Neutrophil (primary cell): ENCODE measurements at regions not wholly inside any gene's neighbourhood (a gene's known extent, or its start where the extent isn't known, plus 50 kb on each side); places are given as distances from the start of the nearest gene placed in this dataset.

Experiments used
- H3K27ac ChIP-seq: fragments of 200-600 bp; sonication (generic); 2 replicates; pipeline ENCODE4 v1.5.1; 2016; ENCODE audit warnings: mild to moderate bottlenecking, moderate library complexity
- H3K27me3 ChIP-seq: fragments of 200-600 bp; sonication (generic); 2 replicates; pipeline ENCODE4 v1.6.0; 2016; ENCODE audit warnings: mild to moderate bottlenecking
- H3K36me3 ChIP-seq: fragments of 200-600 bp; sonication (generic); 2 replicates; pipeline ENCODE4 v1.5.1; 2017
- H3K4me1 ChIP-seq, 2 experiments: fragments of 200-600 bp in 1 of 2; sonication (generic) in 1 of 2; 1 replicate in 1 of 2; 2 replicates in 1 of 2; pipeline versions ENCODE4 v1.5.1 to v1.6.1; 2013 to 2016; ENCODE audit warnings: low read depth in 1 of 2, low read length in 1 of 2, mild to moderate bottlenecking in 1 of 2, moderate library complexity in 1 of 2; ENCODE audit not compliant: control insufficient read depth in 1 of 2, insufficient read depth in 1 of 2
- H3K4me3 ChIP-seq, 2 experiments: fragments of 200-600 bp in 1 of 2; sonication (generic) in 1 of 2; 1 replicate in 1 of 2; 2 replicates in 1 of 2; pipeline ENCODE4 v1.5.1; 2013 to 2016; ENCODE audit warnings: low read depth in 1 of 2, low read length in 1 of 2, mild to moderate bottlenecking in 1 of 2, moderate library complexity in 1 of 2
- H3K9me3 ChIP-seq: fragments of 200-600 bp; sonication (generic); 2 replicates; pipeline ENCODE4 v1.5.1; 2016
- TF ChIP-seq, protein P1 (sequence below): fragments of 200-600 bp; sonication (generic); IDR thresholded peaks from 2 replicates; pipeline ENCODE4 v1.5.1; 2016; ENCODE audit warnings: antibody characterized with exemption

DNA sequence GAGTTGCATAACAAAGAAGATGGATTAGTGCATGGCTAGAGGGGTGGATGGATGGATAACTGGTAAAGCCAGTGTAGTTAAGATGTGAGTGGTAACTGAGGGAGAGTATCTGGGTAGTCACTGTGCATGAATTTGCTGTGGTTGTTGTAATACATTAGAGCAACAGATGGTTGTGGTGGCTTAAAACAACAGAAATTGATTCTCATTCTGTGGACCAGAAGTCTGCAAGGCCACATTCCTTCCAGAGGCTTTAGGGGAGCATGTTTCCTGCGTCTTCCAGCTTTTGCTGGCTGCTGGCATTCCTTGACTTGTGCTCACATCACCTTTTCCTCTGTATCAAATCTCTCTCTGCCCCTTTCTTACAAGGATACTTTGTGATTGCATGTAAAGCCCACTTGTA is 155.4 kb downstream of the ASB1 start:
- TF ChIP-seq, protein P1, sequence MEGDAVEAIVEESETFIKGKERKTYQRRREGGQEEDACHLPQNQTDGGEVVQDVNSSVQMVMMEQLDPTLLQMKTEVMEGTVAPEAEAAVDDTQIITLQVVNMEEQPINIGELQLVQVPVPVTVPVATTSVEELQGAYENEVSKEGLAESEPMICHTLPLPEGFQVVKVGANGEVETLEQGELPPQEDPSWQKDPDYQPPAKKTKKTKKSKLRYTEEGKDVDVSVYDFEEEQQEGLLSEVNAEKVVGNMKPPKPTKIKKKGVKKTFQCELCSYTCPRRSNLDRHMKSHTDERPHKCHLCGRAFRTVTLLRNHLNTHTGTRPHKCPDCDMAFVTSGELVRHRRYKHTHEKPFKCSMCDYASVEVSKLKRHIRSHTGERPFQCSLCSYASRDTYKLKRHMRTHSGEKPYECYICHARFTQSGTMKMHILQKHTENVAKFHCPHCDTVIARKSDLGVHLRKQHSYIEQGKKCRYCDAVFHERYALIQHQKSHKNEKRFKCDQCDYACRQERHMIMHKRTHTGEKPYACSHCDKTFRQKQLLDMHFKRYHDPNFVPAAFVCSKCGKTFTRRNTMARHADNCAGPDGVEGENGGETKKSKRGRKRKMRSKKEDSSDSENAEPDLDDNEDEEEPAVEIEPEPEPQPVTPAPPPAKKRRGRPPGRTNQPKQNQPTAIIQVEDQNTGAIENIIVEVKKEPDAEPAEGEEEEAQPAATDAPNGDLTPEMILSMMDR = no peak
- H3K9me3 ChIP-seq = no peaks in the 10 kb centered on the region
- H3K4me3 ChIP-seq = no peak overlapping the region
- H3K27me3 ChIP-seq = peaks cover 3% of the 10 kb centered on the region
- no peak overlapping the region for H3K27ac ChIP-seq
- no peaks in the 10 kb centered on the region for H3K36me3 ChIP-seq
- no peaks in the 10 kb centered on the region for H3K4me1 ChIP-seq

DNA sequence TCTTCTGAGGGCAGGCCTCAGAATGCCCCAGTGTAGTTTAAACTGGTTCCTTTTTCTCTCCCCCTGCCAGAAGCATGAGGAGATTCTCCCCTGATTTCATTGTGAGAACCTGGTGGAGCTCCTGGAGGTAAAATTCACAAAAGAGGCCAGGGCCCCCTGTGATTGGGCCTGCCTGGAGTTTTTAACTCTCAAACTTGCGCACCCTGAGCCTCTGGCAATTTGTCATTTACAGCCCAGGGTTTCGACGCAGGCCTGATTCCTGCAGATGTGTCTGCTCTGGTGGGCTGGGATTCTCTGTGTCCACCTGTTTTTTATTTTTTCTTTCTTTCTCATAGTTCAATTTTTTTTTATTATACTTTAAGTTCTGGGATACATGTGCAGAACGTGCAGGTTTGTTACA is 157.9 kb downstream of the ASB1 start:
- H3K27me3 ChIP-seq = no peaks in the 10 kb centered on the region
- no peaks in the 10 kb centered on the region for H3K9me3 ChIP-seq
- H3K27ac ChIP-seq = no peak overlapping the region
- H3K36me3 ChIP-seq = no peaks in the 10 kb centered on the region
- no peak overlapping the region for H3K4me3 ChIP-seq
- TF ChIP-seq, protein P1 = no peak
- no peaks in the 10 kb centered on the region for H3K4me1 ChIP-seq

DNA sequence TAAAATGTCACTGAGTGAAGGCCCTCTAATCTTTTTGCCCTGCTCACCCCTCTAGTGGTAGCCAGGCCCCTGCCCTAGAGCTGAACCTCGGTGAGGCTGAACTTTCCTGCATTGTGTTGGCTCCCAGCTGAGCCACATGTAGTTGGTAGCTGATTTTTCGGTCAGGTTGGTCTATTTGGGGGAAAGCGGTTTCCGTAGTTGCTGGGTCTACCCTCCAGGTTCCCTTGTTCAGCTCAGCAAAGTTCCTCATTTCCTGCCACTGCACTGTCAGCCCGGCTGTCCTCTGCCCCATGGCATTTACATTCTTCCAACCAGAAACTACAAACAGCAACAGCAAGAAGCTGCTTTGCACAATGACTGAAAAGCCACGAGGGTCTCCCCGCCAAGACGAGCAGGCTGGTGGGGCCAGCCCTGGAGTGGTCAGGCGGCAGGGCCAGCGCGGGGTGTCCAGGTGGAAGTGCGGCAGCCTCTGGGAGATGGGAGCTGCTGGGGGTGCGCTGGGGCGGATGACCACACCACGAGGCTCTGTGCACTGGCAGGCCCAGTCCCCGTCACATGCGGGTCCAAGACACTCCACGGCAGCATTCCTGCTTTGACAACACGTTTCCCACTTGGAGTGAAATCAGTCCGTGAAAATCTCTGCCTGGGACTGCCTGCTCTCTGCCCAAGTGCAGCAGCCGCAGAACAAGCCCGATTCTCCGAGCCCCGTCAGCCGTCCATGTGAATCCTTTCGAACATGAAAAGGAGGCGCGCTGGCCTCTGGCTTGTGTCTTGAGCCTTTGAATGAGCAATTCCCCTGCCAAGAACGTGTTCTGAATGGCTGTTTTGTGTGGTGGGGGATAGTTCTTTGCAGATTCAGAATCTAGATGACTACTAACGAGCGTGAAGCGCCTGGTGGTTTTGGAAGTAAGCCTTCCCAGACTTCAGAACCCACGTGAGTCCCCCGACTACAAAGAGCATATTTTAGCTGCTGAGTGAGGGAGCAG is 159.4 kb downstream of the ASB1 start:
- TF ChIP-seq, protein P1 = no peak
- no peaks in the 10 kb centered on the region for H3K27me3 ChIP-seq
- H3K4me1 ChIP-seq = no peaks in the 10 kb centered on the region
- no peak overlapping the region for H3K4me3 ChIP-seq
- no peak overlapping the region for H3K27ac ChIP-seq
- H3K9me3 ChIP-seq = no peaks in the 10 kb centered on the region
- no peaks in the 10 kb centered on the region for H3K36me3 ChIP-seq

DNA sequence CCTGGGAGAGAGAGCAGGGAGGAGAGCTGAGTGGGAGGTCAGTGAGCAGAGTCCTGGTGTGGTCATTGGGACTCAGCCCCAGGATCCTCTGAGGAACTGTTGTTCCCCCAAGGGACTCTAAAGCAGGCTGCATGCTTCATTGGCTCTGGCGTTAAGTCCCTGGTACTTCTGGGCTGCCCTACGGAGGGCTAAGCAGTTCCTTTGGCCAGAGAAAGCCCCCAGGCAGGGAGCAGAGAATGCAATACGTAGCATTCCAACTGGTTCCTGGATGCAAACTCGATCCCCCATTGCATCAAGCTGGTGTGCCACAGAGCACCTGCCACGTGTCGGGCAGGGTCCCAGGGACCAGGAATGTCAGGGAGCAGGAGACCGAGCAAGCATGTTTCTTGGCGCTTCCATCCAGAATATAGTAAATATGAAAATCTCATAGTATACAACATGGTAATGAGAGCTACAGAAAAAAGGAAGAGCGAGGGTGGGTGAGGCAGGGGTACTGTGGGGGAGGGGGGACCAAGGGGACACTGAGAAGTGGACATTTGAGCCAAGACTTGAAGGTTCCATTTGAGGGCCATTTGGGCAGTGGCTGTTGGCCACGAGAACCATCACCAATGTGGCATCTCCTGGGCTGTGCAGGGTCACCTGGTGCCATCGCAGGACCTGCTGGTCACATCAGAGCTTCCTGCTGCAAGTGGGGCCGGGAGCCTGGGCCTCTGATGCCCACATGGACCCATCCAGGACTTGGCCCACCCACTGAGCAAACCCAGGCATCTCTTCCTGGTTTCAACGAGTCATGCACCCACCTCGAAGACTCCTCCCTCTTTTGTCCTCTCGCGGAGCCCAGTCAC is 160.4 kb downstream of the ASB1 start:
- Histone ChIP-seq H3K9me3 (no peaks in the 10 kb centered on the region), H3K36me3 (no peaks in the 10 kb centered on the region), H3K4me1 (no peaks in the 10 kb centered on the region), H3K27ac (no peak overlapping the region), H3K4me3 (no peak overlapping the region), H3K27me3 (no peaks in the 10 kb centered on the region)
- TF ChIP-seq, protein P1 = no peak

DNA sequence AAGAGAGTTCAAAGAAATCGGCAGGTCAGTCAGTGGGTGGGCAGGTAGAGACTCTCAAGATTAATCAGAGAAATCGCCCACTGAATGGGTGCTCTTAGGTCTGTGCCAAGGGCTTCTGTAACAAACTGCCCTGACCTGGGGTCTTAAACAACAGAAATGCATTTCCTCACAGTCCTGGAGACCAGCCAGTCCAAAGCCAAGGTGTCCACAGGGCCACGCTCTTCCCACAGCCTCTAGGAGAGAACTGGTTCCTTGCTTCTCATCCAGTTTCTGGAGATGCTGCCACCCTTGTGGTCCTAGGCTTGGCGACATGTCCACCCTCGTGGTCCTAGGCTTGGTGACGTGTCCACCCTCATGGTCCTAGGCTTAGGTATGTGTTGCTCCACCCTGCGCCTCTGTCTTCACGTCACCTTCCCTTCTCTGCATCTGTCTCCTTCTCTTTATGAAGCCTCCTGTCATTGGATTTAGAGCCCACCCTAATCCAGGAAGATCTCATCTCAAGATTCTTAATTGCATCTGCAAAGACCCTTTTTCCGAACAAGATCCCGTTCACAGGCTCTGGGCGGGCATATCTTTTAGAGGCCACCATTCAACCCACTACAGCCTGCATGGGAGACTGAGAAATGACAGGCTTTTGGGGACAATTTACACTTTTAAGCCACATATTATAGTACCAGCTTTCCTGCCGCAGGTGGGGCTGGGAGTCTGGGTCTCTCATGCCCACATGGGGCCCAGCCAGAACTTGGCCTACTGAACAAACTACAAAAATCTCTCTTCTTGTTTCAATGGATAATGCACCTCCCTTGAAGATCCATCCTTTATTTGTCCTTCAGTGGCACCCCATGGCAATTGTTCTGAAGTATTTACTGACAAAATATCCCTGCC is 161.3 kb downstream of the ASB1 start:
- H3K27ac ChIP-seq = no peak overlapping the region
- no peaks in the 10 kb centered on the region for H3K36me3 ChIP-seq
- no peak overlapping the region for H3K4me3 ChIP-seq
- TF ChIP-seq, protein P1 = no peak
- no peaks in the 10 kb centered on the region for H3K27me3 ChIP-seq
- no peaks in the 10 kb centered on the region for H3K4me1 ChIP-seq
- no peaks in the 10 kb centered on the region for H3K9me3 ChIP-seq
